ELF-1 (cell line): ENCODE measurements at regions not wholly inside any gene's neighbourhood (a gene's known extent, or its start where the extent isn't known, plus 50 kb on each side); places are given as distances from the start of the nearest gene placed in this dataset.

Source experiments
- DNase-seq: peaks from one replicate; pipeline ENCODE4 v3.0.0-alpha.2; 2016; ENCODE audit warnings: low read depth, low spot score

DNA sequence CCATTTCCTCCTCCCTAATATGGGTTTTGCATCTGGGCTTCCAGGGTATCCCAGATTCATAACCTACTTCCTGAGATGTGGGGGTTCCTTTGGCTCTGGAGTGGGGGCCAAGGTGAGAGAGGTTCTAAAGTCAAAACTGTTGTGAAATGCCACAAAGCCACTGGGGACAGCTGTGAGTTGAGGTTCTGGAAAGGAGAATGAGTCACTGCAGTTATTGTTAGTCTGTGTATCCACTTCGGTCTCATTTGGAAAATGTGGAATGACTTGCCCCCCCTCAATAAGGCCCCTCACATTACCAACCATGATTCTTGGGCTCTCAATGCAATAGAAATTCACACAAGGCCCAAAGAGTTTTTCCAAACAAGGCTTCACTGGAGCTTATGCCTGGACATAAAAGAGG, 51.1 kb upstream of the LGALSL start:
- DNase-seq, result no peak

DNA sequence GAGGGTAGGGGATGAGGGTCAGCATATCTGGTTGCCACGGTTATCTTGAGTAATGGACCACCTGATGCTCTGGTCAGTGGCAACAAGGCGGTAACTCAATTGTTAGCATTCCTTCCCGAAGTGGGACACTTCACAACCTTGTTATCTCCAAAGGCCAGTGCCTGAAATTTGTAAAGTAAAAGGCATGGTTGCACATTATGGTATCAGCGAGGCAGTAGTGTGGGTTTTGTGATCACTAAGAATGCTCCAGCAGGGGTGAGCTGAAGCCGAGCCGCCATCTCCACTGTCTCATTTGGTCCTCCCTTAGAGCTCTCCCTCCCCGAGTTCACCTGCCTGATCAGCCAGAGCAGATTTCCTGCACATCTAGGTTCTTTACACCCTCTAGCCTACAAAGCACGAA, 50.5 kb upstream of the LGALSL start:
- DNase-seq, result no peak

DNA sequence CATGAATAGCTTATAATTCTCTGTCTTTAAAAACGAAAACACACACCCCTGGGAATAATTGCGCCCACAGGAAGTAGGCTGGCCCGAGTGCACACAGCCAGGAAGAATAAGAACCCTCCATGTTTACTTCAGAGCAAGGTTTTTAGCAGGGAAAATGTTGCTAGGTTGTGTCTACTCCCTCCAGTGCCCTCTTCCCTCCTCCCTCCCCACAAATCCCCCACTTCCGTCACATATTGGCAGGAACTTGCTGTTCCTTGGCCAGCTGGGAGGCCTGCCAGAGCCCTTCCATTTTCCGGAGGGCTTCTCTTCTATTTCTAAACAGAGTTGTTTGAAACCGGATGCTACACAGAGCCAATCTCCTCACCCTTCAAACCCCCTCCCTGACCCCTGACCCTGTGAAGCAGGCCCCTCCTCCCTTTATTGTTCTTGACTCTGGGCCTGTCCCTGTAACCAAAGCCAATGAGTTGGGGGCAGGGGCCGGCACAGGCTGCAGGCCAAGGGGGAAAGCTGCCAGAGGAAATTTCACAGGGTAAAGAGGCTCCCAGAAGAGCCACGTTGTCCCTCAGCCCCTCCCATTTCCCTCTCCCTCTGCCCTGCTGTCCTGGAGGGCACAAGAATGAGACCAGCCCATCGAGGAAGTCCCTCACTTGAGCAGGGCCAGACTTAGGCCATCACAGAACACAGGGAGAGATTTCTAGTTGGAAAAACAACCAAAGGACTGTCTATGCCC, 49.8 kb upstream of the LGALSL start:
- DNase-seq, result peak; percentile 93
